ENCODE measurements at regions not wholly inside any gene's neighbourhood (a gene's known extent, or its start where the extent isn't known, plus 50 kb on each side); places are given as distances from the start of the nearest gene placed in this dataset.
"Not testable (repeated sequence)": the region's sequence is repeated elsewhere in the genome, so short reads cannot be mapped to it uniquely, and the experiment has no call there.

GRCh38 chr13:33418224-33418953 is 132.8 kb upstream of the STARD13 start:
- not testable (repeated sequence) for ATAC-seq

- ATAC-seq: not testable (repeated sequence)
Observed at GRCh38 chr13:33420117-33420516, 134.6 kb upstream of the STARD13 start.

- no peak for ATAC-seq
Observed at GRCh38 chr13:33426131-33426530, 140.6 kb upstream of the STARD13 start.

GRCh38 chr13:33433316-33433715 is 147.8 kb upstream of the STARD13 start:
- no peak for ATAC-seq

GRCh38 chr13:33434676-33435075 is 149.1 kb upstream of the STARD13 start:
- no peak for ATAC-seq

DNA sequence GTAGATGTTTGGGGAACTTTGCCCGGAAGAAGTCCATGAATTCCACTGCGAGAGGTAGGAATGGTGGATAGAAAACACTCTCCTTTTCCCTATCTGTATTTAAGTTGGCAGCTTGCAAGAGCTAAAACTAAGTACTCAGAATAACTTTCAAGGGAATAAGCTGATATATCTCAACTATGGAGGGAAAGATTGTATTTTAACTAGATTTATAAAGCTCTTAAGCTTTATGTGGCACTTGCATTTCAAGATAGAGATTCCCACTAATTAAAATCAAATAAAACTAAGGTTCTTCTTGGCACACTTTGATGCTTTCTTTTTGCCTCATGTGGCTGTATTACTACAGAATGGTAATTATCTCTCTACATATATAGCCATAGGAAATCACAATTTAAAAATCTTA is 149.7 kb upstream of the STARD13 start:
- no peak for ATAC-seq

DNA sequence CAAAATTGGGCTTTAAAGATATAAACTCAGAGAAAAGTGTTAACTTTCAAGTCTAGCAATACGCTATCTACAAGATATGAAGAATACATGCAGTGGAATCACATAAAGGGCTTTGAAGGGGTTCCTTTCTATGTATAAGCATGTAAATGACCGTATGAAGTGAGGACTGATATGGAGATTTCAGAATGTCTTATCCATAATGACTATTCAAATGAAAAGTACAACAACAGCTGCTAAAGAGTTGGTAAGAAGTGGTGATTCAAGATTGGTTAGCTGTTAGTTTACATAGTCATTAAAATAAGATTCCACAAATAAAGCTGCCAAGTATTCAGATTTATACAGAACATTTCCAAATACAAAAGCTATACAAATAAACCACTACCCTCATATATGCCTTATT is 153.4 kb upstream of the STARD13 start:
- ATAC-seq: no peak

DNA sequence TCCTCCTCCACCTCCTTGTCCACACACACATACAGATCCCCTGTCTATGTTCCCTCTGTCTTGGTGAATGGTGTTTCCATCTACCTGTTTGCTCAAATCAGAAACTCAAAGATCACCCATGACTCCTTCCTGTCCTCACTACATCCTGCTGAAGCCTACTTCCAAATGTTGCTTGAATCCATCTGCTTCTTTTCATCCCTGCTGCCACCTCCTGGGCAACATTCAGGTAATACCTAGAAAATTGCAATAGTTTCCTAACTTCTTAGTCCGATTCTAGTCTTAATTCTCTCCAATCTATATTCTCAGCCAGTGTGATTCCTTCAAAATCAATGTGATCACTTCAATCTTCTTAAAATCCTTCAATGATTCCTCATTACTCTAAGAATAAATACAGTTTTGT is 155.5 kb upstream of the STARD13 start:
- ATAC-seq: no peak

DNA sequence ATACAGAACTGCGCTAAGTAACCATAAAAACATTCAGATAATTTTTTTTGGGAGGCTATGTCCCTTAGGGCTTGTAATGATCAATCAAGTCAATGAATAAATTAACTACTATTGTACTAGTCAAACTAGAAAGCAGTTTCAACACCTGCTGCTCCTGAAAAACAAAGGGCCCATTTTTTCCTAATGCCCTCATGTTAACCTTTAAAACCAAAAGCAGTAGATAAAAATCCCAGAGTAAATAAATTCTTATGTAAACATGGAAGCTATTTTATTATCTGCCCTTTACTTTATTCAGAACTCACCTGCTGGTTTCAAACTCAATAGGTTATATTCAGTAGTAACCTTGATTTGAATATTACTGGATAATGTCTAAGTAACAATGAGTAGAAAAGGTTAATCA is 159.5 kb upstream of the STARD13 start:
- no peak for ATAC-seq

- ATAC-seq: no peak
Observed at GRCh38 chr13:33445476-33445875, 159.9 kb upstream of the STARD13 start.

DNA sequence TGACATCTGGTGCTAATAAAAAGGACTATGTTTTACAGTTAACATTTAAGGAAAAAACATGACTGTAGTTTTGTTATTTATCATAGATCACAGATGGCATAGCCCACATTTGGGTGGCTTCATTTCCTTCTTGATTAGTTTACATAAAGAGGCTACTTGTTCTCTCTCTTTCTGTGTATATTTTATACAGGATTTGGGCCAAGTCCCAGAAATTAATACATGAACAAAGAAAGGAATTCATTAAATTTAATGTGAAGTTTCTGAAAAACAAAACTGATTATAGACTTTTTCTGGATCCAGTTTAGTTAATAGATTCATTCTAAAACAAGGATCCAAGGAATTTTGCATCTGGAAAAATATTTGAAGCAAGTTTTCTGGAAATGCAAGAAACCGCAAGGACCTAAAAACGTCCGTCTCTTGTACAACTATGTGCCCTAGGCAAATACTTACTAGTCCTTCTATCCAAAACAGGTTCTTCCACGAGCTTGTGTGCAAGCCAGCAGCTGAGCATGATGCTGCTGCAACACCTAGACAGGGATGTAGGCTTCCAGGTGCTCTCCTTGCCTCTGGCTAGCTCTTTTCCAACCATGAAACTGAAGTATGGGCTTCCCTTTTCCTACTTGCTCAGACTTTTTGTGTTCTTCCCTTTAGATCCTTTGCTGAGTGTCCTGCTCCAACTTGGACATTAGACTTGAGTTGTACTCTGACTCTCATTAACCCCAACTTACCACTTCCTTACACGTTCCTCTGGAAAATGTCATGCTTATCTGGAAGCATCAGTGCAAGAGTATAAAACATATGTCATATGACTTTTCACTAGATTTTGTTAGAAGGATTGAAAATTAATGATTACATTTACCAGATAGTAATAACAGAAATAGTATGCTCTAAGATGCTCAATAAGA is 161.5 kb upstream of the STARD13 start:
- no peak for ATAC-seq

- no peak for ATAC-seq
Observed at GRCh38 chr13:33448889-33449288, 163.3 kb upstream of the STARD13 start.

GRCh38 chr13:33450956-33451709 is 165.6 kb upstream of the STARD13 start:
- ATAC-seq: no peak

DNA sequence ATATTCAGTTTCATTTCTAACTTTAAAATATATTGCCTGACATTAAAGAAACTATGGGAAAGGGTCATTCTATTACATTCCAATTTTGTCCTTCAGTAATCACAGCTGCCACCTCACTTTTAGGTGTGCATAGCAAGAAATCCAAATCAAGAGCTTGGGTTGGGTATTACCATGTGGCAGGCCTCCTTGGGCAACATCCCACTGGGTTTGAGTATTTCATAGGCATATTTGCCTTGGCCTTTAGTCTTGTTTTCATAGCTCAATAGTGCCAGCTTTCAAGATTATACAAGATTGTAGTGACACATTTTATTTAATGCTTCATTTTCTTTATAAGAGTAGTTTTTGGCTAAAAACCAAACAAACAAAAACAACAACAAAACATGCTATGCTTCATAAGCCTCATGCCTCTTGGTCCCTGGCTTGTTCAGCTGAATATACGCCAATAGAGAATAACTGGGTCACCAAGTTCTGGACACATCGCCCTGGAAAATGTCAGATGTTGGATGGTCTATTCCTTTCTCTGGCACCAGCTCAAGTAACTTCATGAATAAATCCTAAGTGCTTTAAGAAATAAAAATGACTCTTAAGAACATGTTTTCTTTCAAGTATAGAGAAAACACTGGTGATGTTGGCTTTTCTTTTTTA is 167.4 kb upstream of the STARD13 start:
- no peak for ATAC-seq

- no peak for ATAC-seq
Observed at GRCh38 chr13:33453936-33454335, 168.4 kb upstream of the STARD13 start.

DNA sequence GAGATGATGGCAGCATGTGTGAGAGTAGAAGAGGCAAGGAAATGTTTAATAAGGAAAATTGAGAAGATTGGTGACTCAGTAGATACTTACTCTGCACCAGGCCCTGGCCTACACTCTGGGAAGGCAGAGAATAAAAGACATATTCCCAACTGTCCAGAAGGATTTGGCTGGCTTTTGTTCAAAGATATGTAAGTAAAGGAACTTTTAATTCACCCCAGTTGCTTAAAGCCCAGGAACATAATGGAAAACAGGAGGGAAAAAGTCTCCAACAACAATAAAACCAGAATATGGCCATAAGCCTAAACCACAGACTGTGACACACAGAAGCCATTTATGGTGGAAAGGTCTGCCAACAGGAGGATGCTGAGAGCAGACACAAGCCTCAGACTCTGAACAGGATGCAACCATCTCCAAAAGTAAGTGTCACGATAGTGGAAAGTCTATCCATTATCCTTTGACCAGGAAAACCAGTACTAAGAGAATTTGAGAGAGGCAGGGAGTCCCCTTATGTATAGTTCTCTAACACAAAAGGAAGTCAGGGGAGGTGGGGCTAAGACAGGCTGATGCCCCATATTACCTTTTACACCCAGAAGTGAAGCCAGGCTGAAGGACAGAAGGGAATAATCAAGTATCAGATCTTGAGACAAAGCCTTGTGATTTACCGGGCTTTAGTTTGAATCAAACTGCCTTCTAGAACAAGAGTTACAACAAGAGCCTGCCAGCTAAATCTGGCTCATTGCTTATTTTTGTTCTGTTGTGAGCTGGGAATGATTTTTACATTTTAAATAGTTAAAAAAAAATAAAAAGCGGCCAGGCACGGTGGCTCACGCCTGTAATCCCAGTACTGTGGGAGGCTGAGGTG is 169.5 kb upstream of the STARD13 start:
- no peak for ATAC-seq

DNA sequence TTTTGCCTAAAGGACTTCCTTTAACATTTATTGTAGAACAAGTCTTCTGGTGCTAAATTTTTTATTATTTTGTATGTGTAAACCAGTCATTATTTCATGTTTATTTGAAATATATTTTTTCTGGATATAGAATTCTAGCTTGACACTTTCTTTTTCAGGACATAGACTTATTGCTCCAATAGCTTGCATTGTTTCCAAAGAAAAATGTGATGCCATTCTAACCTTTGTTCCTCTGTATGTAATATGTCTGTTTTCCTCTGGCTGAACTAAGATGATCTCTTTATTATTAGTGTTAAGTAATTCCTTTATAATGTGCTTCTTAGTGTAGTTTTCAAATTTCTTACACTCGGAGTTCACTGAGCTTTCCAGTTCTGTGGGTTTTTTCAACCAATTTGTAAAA is 174.1 kb upstream of the STARD13 start:
- ATAC-seq: no peak

GRCh38 chr13:33462109-33462508 is 176.6 kb upstream of the STARD13 start:
- ATAC-seq: no peak

GRCh38 chr13:33464345-33464744 is 178.8 kb upstream of the STARD13 start:
- no peak for ATAC-seq

DNA sequence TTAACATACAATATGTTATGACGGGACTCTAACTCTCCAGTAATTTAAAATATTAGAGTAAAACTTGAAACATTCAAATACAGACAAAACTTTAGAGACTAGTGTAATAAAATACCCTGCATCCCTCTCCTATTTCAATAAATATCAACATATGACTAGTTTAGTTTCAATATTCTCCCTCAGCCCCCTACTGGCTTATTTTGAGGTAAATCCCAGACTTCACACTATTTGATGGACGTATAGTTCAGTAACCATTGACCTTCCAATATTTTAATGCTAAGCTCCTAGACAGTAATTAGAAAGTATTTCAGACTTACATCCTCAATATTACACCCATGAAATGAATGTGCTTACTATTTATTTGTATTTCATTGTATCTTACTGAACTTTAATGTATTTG is 180.7 kb upstream of the STARD13 start:
- ATAC-seq: no peak

GRCh38 chr13:33467556-33467955 is 182.0 kb upstream of the STARD13 start:
- no peak for ATAC-seq

DNA sequence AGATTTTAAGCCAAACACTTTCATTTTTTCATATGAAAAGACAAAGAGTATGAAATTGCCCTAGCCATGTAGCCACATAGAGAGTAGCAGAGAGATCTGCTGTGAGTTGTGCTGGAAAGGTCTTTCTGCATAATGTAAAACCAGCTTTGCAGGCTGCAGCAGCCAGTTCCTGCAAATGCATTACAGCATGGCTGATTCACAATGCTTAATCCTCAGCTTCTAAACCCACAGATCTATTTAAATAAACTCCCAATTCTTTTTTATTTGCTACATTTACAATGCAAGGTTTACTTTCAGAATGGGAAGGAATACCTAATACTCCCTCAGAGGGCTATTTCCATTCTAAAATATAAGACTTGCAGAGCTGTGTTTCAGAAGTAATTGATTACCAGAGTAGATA is 185.6 kb upstream of the STARD13 start:
- ATAC-seq: no peak

Measured in activated CD4-positive, CD25-positive, alpha-beta regulatory T cell treated with anti-CD3 and anti-CD28 coated beads, Interleukin-2, amount 50 U/mL, for 24 hours (primary cell).